ENCODE measurements at regions not wholly inside any gene's neighbourhood (a gene's known extent, or its start where the extent isn't known, plus 50 kb on each side); places are given as distances from the start of the nearest gene placed in this dataset.

- no peaks in the 10 kb centered on the region for H3K36me3 Mint-ChIP-seq
- Histone ChIP-seq H3K36me3 (replicated peaks in 1 of 2; ENCODE audit: control insufficient read depth in 1 of 2, insufficient read depth in 2 of 2, low read length in 2 of 2) (no peaks in the 10 kb centered on the region), H3K4me2 (replicated peaks; ENCODE audit: extremely low read depth, low read length, poor library complexity, severe bottlenecking) (no peak overlapping the region), H3K27me3 (ENCODE audit: control insufficient read depth in 2 of 2, insufficient read depth in 2 of 2, low read length in 2 of 2) (no peaks in the 10 kb centered on the region), H3K4me1 (ENCODE audit: control insufficient read depth in 1 of 2, insufficient read depth in 2 of 2, low read length in 2 of 2) (no peaks in the 10 kb centered on the region), H2AFZ (ENCODE audit: insufficient read depth, low read depth, low read length, poor library complexity, severe bottlenecking) (no peak overlapping the region), H3K9me3 (replicated peaks in 1 of 2; ENCODE audit: control insufficient read depth in 1 of 2, insufficient read depth in 1 of 2, low read length in 2 of 2) (peaks cover 0 to 10% of the 10 kb centered on the region in 2 donors), H4K20me1 (ENCODE audit: insufficient read depth, low read length) (no peaks in the 10 kb centered on the region), H3K27ac (ENCODE audit: low read depth in 1 of 2, low read length in 2 of 2) (no peak overlapping the region), H3K79me2 (ENCODE audit: insufficient read depth, low read length) (no peaks in the 10 kb centered on the region), H3K4me3 (replicated peaks in 1 of 3; ENCODE audit: low read depth in 2 of 3, low read length in 3 of 3) (no peak overlapping the region), H3K9ac (ENCODE audit: insufficient read depth, low read length, poor library complexity, severe bottlenecking) (no peak overlapping the region)
- intact Hi-C loops (cut with micrococcal nuclease): no loop called here
- no peak for DNase-seq
- H3K27ac Mint-ChIP-seq: no peak overlapping the region
- no peaks in the 10 kb centered on the region for H3K4me1 Mint-ChIP-seq
- H3K27me3 Mint-ChIP-seq (ENCODE audit: low read depth in 3 of 3): peaks cover 0 to 5% (median 1%) of the 10 kb centered on the region in 3 donors
- no peak overlapping the region for H3K4me3 Mint-ChIP-seq
- WGBS (ENCODE audit: insufficient coverage): 94% methylated on average over 5 of the region's 7 CpGs
- TF ChIP-seq CTCF (IDR thresholded peaks at IDR 0.05): no peak
- H3K9me3 Mint-ChIP-seq: peaks cover 2 to 15% (median 3%) of the 10 kb centered on the region in 7 donors
These were observed 201.5 kb downstream of the LMO4 start for GRCh38 chr1:87530042-87530807.

GRCh38 chr1:87535551-87535950, 206.9 kb downstream of the LMO4 start:
- peaks cover under 1 to 14% (median 6%) of the 10 kb centered on the region in 7 donors for H3K9me3 Mint-ChIP-seq

More at GRCh38 chr1:87535551-87535950, 206.9 kb downstream of the LMO4 start:
- Histone ChIP-seq H3K36me3 (replicated peaks in 1 of 2; ENCODE audit: control insufficient read depth in 1 of 2, insufficient read depth in 2 of 2, low read length in 2 of 2) (no peaks in the 10 kb centered on the region), H3K27me3 (ENCODE audit: control insufficient read depth in 2 of 2, insufficient read depth in 2 of 2, low read length in 2 of 2) (no peaks in the 10 kb centered on the region), H3K9me3 (replicated peaks in 1 of 2; ENCODE audit: control insufficient read depth in 1 of 2, insufficient read depth in 1 of 2, low read length in 2 of 2) (peaks cover 0 to 4% of the 10 kb centered on the region in 2 donors), H4K20me1 (ENCODE audit: insufficient read depth, low read length) (no peaks in the 10 kb centered on the region), H3K4me1 (ENCODE audit: control insufficient read depth in 1 of 2, insufficient read depth in 2 of 2, low read length in 2 of 2) (no peaks in the 10 kb centered on the region), H3K27ac (ENCODE audit: low read depth in 1 of 2, low read length in 2 of 2) (no peak overlapping the region), H3K79me2 (ENCODE audit: insufficient read depth, low read length) (no peaks in the 10 kb centered on the region), H2AFZ (ENCODE audit: insufficient read depth, low read depth, low read length, poor library complexity, severe bottlenecking) (no peak overlapping the region), H3K4me2 (replicated peaks; ENCODE audit: extremely low read depth, low read length, poor library complexity, severe bottlenecking) (no peak overlapping the region), H3K9ac (ENCODE audit: insufficient read depth, low read length, poor library complexity, severe bottlenecking) (no peak overlapping the region), H3K4me3 (replicated peaks in 1 of 3; ENCODE audit: low read depth in 2 of 3, low read length in 3 of 3) (no peak overlapping the region)
- WGBS (ENCODE audit: insufficient coverage): no CpG with 5 or more reads among the region's 1 CpG
- Mint-ChIP-seq H3K27me3 (ENCODE audit: low read depth in 3 of 3) (peaks cover 0 to 3% (median 1%) of the 10 kb centered on the region in 3 donors), H3K27ac (no peak overlapping the region), H3K4me3 (no peak overlapping the region), H3K4me1 (no peaks in the 10 kb centered on the region), H3K36me3 (no peaks in the 10 kb centered on the region)
- intact Hi-C loops (cut with micrococcal nuclease): no loop called here
- no peak for DNase-seq
- no peak for TF ChIP-seq CTCF (IDR thresholded peaks at IDR 0.05)

Data from CD14-positive monocyte (primary cell).